Prostate gland (tissue), 2 donors: ENCODE measurements at regions not wholly inside any gene's neighbourhood (a gene's known extent, or its start where the extent isn't known, plus 50 kb on each side); places are given as distances from the start of the nearest gene placed in this dataset.

ENCODE experiments used
- DNase-seq: peaks from one replicate; pipeline ENCODE4 v3.0.0-alpha.2; 2019; ENCODE audit warnings: low spot score
- H3K27ac ChIP-seq, 2 donors: fragments of 200-600 bp; sonication (generic); 2 replicates each; pipeline ENCODE4 v1.5.1; 2017 to 2019
- H3K27me3 ChIP-seq: fragments of 200-600 bp; sonication (generic); replicated peaks from 2 replicates; pipeline ENCODE4 v1.5.1; 2019; ENCODE audit not compliant: insufficient read depth
- H3K36me3 ChIP-seq, 2 donors: fragments of 200-600 bp; sonication (generic); 1 replicate in 1 of 2; 2 replicates in 1 of 2; pipeline versions ENCODE4 v1.5.1 to v1.8.1; 2017 to 2019
- H3K4me1 ChIP-seq: fragments of 200-600 bp; sonication (generic); replicated peaks from 2 replicates; pipeline ENCODE4 v1.5.1; 2019
- H3K4me3 ChIP-seq, 2 donors: fragments of 200-600 bp; sonication (generic); 2 replicates each; pipeline ENCODE4 v1.5.1; 2017 to 2019
- H3K9me3 ChIP-seq: fragments of 200-600 bp; sonication (generic); 2 replicates; pipeline ENCODE4 v1.5.1; 2017
- POLR2A ChIP-seq: fragments of 450-650 bp; IDR thresholded peaks from one replicate; pipeline ENCODE4 v1.6.1; 2016; ENCODE audit warnings: antibody characterized with exemption, mild to moderate bottlenecking
- POLR2AphosphoS5 ChIP-seq: sonication (generic); formaldehyde crosslinking; IDR thresholded peaks from one replicate; pipeline ENCODE4 v1.6.1; 2017; ENCODE audit warnings: antibody characterized with exemption
- WGBS: methylation state at CpG from one replicate; pipeline ENCODE4 v1.1.5; 2018; 5-methylcytosine and 5-hydroxymethylcytosine counted together
- intact Hi-C: fragments of 100-400 bp; cut with DNase I; formaldehyde crosslinking; loops from one replicate; pipeline ENCODE4 v1.14.2; 2022
- TF ChIP-seq, protein P1 (sequence below), 4 experiments: fragments of 200-600 bp in 2 of 4; fragments of 450-650 bp in 2 of 4; sonication (generic) in 2 of 4; IDR thresholded peaks; 1 replicate in 3 of 4; 2 replicates in 1 of 4; pipeline ENCODE4 v1.5.1; 2016 to 2019; ENCODE audit warnings: antibody characterized with exemption in 4 of 4, mild to moderate bottlenecking in 2 of 4, moderate library complexity in 2 of 4

GRCh38 chr11:23359297-23359696 is 499.0 kb upstream of the CCDC179 start:
- intact Hi-C loops, result no loop called here
- H3K27me3 ChIP-seq, result no peaks in the 10 kb centered on the region
- no peak overlapping the region for H3K4me3 ChIP-seq
- no peak overlapping the region for H3K27ac ChIP-seq
- H3K36me3 ChIP-seq, result no peaks in the 10 kb centered on the region
- H3K9me3 ChIP-seq, result no peaks in the 10 kb centered on the region
- no peaks in the 10 kb centered on the region for H3K4me1 ChIP-seq
- DNase-seq, result no peak
- TF ChIP-seq, protein P1, sequence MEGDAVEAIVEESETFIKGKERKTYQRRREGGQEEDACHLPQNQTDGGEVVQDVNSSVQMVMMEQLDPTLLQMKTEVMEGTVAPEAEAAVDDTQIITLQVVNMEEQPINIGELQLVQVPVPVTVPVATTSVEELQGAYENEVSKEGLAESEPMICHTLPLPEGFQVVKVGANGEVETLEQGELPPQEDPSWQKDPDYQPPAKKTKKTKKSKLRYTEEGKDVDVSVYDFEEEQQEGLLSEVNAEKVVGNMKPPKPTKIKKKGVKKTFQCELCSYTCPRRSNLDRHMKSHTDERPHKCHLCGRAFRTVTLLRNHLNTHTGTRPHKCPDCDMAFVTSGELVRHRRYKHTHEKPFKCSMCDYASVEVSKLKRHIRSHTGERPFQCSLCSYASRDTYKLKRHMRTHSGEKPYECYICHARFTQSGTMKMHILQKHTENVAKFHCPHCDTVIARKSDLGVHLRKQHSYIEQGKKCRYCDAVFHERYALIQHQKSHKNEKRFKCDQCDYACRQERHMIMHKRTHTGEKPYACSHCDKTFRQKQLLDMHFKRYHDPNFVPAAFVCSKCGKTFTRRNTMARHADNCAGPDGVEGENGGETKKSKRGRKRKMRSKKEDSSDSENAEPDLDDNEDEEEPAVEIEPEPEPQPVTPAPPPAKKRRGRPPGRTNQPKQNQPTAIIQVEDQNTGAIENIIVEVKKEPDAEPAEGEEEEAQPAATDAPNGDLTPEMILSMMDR (IDR thresholded peaks at IDR 0.05), result no peak
- no peak for TF ChIP-seq POLR2AphosphoS5
- no peak for TF ChIP-seq POLR2A

DNA sequence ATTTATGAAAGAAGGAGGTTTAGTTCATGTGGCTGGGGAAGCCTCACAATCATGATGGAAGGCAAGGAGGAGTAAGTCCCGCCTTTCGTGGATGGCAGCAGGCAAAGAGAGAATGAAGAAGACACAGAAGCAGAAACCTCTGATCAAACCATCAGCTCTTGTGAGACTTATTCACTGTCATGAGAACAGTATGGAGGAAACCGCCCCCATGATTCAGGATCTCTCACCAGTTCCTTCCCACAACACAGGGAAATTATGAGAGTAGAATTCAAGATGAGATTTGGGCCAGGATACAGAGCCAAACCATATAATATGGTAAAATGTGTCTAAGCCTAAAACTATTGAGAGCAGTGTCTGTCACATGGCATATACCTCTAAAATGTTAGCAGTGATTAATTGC is 503.8 kb upstream of the CCDC179 start:
- no peaks in the 10 kb centered on the region for H3K27me3 ChIP-seq
- H3K27ac ChIP-seq, result no peak overlapping the region
- no peaks in the 10 kb centered on the region for H3K36me3 ChIP-seq
- H3K4me3 ChIP-seq, result no peak overlapping the region
- intact Hi-C loops, result no loop called here
- no peaks in the 10 kb centered on the region for H3K4me1 ChIP-seq
- no peak for DNase-seq
- TF ChIP-seq, protein P1 (IDR thresholded peaks at IDR 0.05), result no peak
- TF ChIP-seq POLR2AphosphoS5 (no peak), POLR2A (no peak)
- no peaks in the 10 kb centered on the region for H3K9me3 ChIP-seq
- 90% methylated on average over 3 of the region's 3 CpGs for WGBS

DNA sequence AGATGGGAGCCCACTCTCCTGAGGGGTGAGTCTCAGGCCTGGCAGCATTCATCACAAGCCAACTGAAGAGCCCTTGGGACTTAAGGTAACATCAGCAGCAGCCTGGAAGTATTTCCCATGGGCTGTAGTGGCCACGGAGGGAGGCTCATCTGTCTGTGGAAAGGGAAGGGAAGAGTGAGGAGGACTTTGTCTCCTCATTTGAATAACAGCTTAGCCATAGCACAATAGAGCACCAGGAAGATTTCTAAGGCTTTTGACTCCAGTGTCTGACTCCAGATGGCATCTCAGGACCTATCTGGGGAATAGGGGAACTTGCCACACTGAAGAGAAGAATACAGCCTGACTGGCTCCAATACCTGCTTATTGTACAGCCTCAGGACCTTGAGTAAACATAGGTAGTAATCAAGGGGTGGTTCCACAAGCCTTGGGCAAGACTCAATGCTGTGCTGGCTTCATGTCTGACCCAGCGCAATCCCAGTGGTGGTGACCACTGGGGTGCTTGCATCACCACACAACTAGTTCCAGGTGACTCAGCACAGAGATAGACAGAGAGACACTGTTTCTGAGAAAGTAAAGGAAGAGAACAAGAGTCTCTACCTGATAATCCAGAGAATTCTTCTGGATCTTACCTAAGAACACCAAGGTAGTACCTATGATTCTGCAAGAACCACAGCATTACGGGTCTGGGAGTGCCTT is 510.5 kb upstream of the CCDC179 start:
- no peak for DNase-seq
- Histone ChIP-seq H3K36me3 (no peaks in the 10 kb centered on the region), H3K9me3 (no peaks in the 10 kb centered on the region), H3K4me1 (no peaks in the 10 kb centered on the region), H3K4me3 (no peak overlapping the region), H3K27me3 (no peaks in the 10 kb centered on the region), H3K27ac (no peak overlapping the region)
- intact Hi-C loops, result no loop called here
- 79% methylated on average over 3 of the region's 3 CpGs for WGBS
- TF ChIP-seq POLR2AphosphoS5 (no peak), POLR2A (no peak)
- TF ChIP-seq, protein P1 (IDR thresholded peaks at IDR 0.05), result no peak

DNA sequence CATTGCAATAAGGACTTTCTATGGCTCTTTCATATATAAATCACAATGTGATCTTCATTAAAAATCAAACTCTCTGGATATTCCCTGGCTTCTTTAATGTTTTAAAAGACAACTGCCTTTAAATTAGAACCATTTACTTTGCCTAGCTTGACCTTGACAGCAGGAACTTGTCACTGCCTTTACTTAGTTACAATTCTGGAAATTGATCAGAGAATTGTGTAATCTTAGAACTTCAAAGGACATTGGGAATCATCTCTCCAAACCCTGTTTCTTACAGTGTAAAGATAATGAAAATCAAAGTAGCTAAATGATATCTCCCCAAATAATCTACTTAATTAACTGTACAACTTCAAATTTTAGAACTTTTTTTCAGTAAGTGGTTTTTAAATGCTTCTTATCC is 517.6 kb upstream of the CCDC179 start:
- Histone ChIP-seq H3K27ac (no peak overlapping the region), H3K4me3 (no peak overlapping the region), H3K4me1 (no peaks in the 10 kb centered on the region), H3K36me3 (no peaks in the 10 kb centered on the region), H3K9me3 (no peaks in the 10 kb centered on the region), H3K27me3 (no peaks in the 10 kb centered on the region)
- no peak for TF ChIP-seq POLR2A
- DNase-seq, result no peak
- intact Hi-C loops, result no loop called here

DNA sequence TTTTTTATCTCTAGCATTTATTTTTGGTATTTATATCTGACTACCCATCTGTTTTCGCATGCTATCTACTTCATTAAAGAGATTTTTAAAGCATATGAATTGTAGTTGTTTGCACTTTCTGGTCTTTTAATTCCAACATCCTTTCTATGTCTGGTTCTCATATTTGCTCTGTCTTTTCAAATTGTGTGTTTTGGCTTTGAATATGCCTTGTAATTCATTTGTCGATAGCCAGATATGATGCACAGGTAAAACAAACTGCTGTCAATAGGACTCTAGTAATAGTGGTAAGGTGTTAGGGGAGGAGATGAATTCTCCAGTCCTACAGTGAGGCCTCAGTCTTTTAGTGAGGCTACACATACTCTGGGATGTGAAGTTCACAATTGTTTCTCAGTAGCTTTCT is 530.8 kb upstream of the CCDC179 start:
- Histone ChIP-seq H3K27ac (no peak overlapping the region), H3K9me3 (no peaks in the 10 kb centered on the region), H3K4me1 (no peaks in the 10 kb centered on the region), H3K36me3 (no peaks in the 10 kb centered on the region), H3K27me3 (no peaks in the 10 kb centered on the region), H3K4me3 (no peak overlapping the region)
- TF ChIP-seq POLR2AphosphoS5 (no peak), POLR2A (no peak)
- TF ChIP-seq, protein P1 (IDR thresholded peaks at IDR 0.05), result no peak
- no peak for DNase-seq
- 44% methylated on average over 2 of the region's 2 CpGs for WGBS
- intact Hi-C loops, result no loop called here
